NCI-H187 (cell line): ENCODE measurements at regions not wholly inside any gene's neighbourhood (a gene's known extent, or its start where the extent isn't known, plus 50 kb on each side); places are given as distances from the start of the nearest gene placed in this dataset.
A peak's percentile ranks its signal among the peaks of the same experiment; 100 is the strongest.

Source experiments
- DNase-seq, 2 experiments: peaks; one replicate each; lab custom pipeline; 2025; lab: John Stamatoyannopoulos, UW

- DNase-seq: no peak
Observed at GRCh38 chr5:8138884-8139283, 269.9 kb downstream of the MTRR start.

GRCh38 chr5:8150791-8151190 is 281.8 kb downstream of the MTRR start:
- no peak for DNase-seq

DNA sequence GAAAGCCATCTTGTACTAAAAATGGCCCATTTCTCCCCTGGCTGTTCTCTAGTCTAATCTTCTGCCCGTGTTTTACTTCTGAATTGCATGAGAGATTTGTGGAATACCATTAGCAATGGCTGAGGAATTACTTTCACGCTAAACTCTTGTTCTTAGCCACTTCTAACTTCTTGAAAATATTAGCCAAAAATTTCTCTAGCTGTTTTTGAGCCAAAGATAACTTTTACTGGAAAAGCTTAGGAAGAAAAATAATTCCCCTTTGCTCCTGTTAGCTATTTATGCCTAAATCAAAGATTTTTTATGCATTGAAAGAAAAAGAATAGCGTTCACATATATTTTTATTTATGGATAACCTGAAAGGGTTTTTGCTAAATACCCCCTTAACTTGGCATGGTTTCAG is 287.8 kb downstream of the MTRR start:
- no peak for DNase-seq

DNA sequence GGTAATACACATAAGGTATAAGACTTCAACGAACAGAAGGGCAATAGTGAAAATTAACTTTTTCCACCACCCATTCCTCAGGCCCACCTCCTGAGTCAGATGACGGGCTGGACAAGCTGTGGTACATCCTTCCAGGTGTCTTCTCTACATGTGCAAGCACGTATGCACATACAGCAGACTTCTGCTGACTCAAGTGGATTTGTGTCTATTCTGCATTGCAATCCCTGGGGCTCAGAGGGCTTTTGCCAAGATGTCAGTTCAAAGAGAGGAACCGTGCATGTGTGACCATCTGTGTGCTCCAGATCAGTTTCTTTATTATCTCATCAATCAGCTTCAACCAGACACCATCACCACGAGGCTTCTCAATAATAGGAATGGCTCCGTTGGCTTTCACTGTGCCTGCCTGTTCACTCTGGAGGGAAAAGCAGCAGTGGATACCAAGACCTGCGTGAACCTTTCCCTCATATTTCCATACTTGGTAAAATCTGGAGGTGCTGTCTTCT is 288.4 kb downstream of the MTRR start:
- DNase-seq: no peak

DNA sequence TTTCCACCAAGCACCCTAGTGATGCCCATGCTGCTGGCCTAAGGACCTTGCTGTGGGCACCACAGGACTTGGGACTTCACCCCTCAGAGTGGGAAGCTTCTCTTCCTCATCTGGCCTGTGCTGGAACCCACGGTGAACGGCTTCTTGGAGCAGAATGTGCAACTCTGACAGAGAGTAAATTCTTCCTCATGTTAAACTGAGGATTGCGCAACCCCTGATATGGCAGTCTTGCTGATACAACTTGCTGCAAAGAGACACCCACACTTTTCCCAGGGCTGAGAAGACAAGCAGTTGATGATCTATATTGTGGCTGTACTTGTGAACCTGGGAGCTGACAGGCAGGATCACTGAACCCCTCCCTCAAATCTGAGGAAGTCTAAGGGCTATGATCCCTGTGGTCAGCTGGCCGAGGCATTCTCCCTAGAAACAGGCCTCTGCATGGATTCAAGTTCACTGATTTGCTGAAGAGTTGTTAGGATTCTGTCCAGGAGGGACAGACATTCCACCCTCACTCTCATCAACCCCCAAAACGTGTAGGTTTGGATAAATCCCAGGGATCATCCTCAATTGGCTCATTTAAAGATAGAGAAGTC is 307.2 kb downstream of the MTRR start:
- DNase-seq: no peak

DNA sequence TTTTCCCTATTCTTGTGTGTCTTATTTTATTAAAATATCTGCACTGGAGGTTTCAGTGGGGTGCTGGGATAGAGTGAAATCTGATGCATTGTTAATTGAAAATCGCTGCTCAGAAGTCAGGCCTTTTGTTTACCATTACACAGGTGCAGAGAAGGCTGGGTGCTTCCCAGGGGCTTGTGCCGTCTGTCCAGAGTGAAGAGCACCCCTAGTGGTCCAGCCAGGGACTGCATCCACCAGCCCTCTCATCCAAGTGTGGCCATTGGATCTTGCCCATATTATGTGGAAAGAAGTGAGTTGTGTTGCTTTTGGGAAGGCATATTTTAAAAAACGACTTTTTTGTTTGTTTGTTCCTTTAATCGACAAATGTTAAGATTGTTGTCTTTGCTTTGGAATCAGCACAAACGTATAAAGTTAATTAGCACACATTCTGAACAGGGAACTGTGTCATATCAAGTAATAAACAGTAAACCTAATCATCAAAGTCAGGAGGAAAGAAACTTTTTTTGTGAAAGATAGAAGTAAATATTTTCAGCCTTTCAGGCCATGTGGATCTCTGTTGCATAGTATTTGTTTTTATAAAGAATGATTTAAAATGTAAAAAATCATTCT is 315.6 kb downstream of the MTRR start:
- peak; percentile 26 to 31 for DNase-seq

- no peak for DNase-seq
Observed at GRCh38 chr5:8185852-8186251, 316.9 kb downstream of the MTRR start.

DNA sequence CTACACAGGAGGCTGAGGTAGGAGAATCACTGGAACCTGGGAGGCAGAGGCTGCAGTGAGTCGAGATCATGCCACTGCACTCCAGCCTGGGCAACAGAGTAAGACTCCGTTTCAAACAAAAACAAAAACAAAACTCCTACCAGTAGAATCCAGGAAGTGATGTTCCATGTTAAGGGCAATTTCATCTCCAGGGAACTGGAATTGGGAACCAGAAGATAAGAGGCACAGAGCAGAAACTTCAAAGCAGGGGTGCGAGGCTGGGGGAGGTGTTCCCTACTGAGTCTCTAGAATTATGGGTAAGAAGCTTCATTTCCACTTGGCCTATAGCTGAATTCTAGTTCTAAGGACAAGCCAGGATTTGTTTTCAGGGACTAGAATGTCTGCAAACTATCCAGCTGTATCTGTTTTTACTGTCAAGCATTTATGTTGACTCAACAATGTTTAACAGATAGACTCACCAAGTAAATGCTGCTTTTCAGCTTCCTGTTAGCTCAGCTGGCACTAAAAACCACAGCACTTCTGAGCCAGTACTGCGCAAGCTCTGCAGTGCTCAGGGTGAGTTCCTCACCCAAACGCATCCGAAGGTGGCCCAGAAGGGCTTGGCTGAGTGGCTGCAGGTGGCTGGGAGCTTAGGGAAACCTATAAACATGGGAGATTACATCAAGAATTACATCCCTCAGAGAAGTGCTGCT is 320.1 kb downstream of the MTRR start:
- no peak for DNase-seq

- no peak for DNase-seq
Observed at GRCh38 chr5:8192840-8193239, 323.9 kb downstream of the MTRR start.

DNA sequence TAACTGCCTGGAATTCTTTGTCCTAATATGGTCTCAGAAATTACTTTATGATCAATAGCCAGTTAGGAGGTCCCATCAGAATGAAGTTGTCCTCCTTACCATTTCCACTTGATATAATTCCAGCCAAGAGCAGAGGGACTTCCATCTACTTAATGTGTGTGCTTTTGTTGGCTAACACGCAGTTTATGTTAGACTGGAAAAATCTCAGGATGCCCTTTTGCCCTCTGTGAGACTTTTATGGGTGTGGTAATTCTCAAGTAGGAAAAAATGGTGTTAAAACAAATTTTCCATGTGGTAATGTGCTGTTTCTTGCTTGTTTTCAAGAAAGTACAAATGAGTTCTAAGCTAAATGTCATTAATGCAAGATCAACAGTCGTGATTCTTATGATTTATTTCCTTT is 327.1 kb downstream of the MTRR start:
- DNase-seq: no peak

DNA sequence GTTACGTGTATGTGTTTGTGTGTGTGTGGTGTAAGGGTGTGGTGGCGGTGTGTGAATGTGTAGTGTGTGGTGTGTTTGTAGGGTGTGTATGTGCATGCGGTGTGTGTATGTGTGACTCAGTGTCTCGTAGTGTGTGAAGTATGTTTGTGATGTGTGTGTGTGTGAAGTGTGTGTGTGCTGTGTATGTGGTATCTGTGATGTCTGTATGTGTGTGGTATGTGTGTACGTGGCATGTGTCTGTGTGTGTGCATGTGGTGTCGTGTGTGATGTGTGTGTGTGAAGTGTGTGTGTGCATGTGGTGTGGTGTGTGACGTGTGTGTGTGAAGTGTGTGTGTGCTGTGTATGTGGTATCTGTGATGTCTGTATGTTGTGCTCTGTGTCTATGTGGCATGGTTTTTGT is 339.4 kb downstream of the MTRR start:
- DNase-seq: no peak

DNA sequence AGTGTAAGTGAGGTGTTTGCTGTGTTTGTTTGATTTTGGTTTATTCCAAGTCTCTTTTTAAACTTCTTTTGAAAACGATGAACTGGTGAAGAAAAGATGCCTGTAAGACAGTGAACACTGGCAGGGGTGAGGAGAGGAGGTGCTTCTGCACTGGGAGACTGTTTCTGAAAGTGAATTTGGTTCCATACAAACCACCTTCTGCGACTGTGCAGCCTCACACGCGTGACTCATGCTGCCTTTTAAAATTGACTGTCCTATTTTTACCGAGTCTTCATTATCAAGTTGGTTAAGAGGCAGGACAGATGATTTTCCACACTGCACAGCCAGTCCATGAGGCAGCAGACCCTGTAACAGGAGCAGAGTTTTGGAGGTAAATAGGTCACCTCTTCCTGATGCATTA is 340.6 kb downstream of the MTRR start:
- no peak for DNase-seq

DNA sequence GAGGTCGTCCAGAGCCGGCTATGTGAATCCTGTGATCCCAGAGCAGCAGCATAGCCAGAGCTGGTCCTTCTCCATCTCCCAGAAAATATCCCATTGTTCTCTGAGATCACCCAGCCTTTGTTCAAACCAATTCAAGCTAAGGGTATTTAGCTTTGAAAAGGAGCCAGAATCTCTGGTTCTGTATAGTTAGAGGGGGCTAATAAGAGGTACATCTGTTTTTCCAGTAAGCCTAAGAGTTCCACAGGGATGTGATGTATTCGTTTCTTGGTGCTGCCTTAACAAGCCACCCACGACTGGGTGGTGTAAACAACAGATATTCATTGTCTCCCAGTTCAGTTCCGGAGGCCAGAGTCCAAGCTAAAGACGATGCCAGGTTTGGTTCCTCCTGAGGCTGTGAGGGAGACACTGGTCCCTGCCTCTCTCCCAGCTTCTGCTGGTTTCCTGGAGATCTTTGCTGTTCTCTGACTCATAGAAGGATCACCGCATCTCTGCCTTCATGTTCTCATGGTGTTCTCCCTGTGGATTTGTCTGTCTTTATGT is 344.8 kb downstream of the MTRR start:
- DNase-seq: no peak

- DNase-seq: no peak
Observed at GRCh38 chr5:8216921-8217320, 348.0 kb downstream of the MTRR start.

DNA sequence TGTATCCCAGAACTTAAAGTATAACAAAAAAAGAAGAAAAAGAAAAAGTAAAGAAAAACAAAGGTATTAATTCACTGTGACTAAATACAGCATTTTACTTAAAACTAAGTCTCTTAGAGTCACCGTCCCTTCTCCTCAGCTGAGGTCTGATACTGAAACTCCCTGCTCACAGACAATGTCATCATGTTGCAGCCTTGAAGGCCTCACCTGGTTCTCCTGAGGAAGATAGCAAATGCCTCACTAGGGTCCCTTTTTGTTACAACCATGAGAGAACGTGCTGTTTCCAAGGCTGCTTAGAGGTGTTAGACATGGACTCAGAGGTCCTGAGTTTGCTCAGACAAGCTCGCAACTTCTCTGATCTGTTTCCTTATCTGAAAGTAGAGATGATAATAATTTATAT is 357.2 kb downstream of the MTRR start:
- no peak for DNase-seq

DNA sequence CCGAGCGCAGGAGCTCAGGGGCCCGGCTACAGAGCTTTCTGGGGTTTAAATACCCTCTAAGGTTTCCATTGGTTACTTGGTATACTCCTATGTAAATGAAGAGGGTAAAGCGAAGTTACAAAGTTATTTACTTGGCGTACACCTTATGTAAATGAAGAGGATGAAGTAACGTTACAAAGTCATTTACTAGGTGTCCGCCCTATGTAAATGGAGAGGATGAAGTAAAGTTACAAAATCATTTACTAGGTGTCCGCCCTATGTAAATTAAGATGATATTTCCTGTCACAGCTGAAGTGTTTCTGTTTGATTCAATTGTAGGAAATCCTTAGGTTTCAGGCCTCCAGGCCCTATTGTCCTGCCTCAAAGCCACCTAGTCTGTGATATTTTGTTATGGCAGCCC is 358.2 kb downstream of the MTRR start:
- DNase-seq: no peak

DNA sequence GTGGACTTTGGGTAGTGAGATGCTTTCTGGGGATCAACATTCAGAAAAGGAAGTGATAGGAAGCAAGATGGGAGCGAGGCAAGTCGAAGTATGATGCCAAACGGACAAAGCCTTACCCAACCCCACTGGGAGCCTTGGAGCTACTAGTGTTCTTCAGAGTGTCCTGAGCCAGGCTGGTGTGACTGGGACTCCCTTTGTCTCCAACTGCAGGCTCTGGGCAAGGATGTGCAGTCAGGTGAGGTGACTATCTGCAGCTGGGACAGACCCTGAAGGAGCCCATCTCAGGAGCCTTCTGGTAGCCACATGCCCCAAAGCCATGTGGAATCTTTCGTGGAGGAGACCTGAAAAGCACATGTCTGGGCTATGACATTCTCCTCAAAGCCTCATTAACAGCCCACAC is 360.6 kb downstream of the MTRR start:
- no peak for DNase-seq

DNA sequence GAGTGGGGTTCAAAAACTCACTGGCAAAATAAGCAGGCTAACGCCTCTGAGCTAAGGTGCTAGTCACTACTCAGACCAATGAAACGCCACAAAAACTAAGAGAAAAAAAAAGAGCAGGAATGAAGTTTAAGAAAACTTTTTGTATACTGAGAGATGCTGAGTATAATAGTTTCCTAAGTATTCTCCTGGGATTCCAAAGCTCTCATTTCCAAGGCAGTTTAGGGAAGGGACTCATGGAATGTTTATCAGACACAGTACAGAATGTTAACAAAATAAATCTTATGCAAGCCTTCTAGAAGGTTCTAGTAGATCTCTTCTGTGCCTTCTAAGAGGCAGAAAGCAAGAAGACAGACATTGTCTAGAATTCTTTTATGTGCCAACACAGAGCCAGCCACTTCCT is 361.9 kb downstream of the MTRR start:
- DNase-seq: no peak

- no peak for DNase-seq
Observed at GRCh38 chr5:8233479-8233878, 364.5 kb downstream of the MTRR start.

DNA sequence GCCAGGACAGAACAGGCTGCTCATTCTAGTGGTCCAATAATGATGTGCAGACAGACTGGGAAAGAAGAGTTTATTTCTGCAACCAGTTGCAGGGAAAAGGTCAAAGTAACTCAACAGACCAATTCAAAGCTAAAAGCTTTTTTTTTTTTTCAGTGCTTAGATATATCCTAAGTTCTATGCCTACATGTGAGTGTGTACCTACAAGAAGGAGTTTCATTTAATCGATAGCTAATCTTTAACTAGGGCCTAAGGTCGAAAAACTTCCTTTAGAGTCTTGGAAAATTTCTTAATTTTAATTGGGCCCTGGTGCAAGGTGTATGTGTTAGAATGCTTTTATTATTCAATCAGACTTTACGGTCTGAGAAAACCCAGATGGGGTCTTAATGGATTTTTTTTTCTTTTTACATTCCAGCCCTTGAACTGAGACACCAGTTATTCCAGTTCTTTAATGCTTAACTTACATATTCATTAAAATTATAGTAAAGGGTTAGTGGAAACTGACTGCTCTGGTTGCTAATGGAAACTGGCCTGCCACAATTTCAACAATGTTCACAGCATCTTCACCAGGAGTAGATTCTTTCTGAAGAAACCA is 365.3 kb downstream of the MTRR start:
- DNase-seq: no peak

GRCh38 chr5:8238080-8238479 is 369.1 kb downstream of the MTRR start:
- DNase-seq: no peak

DNA sequence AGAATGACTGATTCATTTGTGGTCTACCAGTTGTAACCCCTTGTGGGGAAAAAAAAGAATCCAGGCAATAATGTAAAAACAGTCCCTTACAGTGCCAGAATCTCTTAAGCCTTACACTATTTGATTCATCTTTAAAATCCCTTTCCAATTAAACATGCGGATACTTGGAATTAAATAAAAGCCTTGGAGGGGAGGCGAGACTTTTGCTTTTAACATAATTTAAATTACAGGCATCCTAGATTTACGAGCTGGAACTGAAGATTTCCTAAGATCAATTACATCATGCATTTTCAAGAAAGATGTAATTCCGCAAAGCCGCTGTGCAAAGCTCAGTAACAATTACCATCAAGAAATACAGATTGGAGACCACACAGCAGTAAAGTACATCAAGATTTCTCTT is 370.2 kb downstream of the MTRR start:
- DNase-seq: no peak

GRCh38 chr5:8239646-8240045 is 370.7 kb downstream of the MTRR start:
- DNase-seq: no peak
